ENCODE measurements at regions not wholly inside any gene's neighbourhood (a gene's known extent, or its start where the extent isn't known, plus 50 kb on each side); places are given as distances from the start of the nearest gene placed in this dataset.

GRCh38 chr3:64809086-64809485 is 121.3 kb upstream of the ADAMTS9 start:
- no peaks in the 10 kb centered on the region for H3K36me3 ChIP-seq (ENCODE audit: insufficient read depth in 1 of 2, low read depth in 1 of 2)
- H3K4me3 ChIP-seq, result no peak overlapping the region
- no peak for DNase-seq
- ATAC-seq, result no peak
- no peaks in the 10 kb centered on the region for H3K27me3 ChIP-seq (ENCODE audit: insufficient read depth in 3 of 3, low read length in 2 of 3)
- 72 to 79% (median 76%) methylated on average over 2 of the region's 2 CpGs for WGBS, 3 donors
- TF ChIP-seq CTCF (IDR thresholded peaks at IDR 0.05), result no peak
- H3K4me1 ChIP-seq, result peaks cover 3% of the 10 kb centered on the region
- H3K9me3 ChIP-seq, result no peaks in the 10 kb centered on the region
- intact Hi-C loops (cut with DNase I), result no loop called here
- H3K27ac ChIP-seq, result no peak overlapping the region

DNA sequence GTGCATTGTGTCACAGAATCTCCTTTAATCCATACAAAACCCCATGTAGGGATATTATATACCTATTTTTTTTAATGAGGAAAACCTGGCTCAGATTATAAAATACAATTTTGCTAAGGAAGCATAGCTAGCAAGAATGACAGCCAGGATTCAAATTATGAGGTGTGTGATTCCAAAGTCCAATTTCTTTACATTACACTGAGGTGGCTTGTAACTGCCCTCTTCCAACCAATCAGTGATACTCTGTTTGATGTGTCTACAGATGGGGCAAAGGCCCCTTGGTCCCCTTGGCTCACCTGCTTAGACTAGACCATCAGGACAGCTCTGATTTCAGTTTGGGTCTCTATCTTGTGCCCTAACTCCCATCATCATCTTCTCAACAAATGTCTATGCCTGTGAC is 120.3 kb upstream of the ADAMTS9 start:
- no peaks in the 10 kb centered on the region for H3K4me1 ChIP-seq
- no peak for TF ChIP-seq CTCF (IDR thresholded peaks at IDR 0.05)

DNA sequence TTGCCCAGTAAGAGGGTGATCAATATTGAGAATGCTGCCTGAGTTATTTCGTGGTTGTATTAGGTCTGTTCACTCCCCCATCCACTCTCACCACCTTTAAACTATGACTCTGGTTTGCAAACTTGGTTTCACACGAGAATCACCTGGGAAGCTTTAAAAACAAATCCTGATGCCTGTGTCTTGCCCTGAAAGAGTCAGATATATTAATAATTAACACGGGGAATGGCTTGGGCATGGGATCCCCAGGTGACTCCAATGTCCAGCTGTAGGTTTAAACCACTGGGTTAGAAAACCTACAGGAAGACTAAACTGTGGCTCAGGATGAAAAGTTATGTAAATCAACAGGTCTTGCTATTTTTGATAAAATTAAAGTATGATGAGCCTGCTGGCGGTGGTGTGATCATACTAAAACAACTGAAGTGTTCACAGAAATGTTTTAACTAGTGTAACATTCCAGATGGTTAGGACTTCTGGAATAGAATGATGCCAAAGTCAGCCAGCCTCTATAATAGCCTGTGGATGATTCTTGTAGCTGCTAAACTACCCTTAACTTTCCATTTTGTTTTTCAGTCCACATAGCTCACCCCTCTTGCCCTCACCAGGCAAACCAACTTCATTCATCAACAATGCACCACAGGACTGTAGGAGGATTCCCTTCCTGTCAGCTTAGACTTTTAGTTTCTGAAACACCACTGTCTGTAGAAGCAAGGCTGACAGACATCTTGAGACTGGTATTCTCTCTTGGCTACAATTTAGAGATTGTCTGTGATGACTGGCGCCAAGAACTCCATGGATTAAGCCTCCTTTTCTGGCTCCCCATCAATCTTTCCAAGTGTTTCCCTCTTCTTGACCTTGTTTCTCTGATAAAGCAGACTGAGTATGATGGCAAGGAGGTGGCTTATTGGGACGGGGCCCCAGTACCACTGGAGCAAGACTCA is 119.1 kb upstream of the ADAMTS9 start:
- H3K9me3 ChIP-seq, result no peaks in the 10 kb centered on the region
- ATAC-seq, result no peak
- 76 to 84% (median 77%) methylated on average over 6 of the region's 6 CpGs for WGBS, 3 donors
- no peak overlapping the region for H3K4me3 ChIP-seq
- H3K27ac ChIP-seq, result no peak overlapping the region
- intact Hi-C loops (cut with DNase I), result no loop called here
- H3K27me3 ChIP-seq (ENCODE audit: insufficient read depth in 3 of 3, low read length in 2 of 3), result no peaks in the 10 kb centered on the region
- H3K36me3 ChIP-seq (ENCODE audit: insufficient read depth in 1 of 2, low read depth in 1 of 2), result no peaks in the 10 kb centered on the region
- no peak for DNase-seq
- TF ChIP-seq CTCF (IDR thresholded peaks at IDR 0.05), result no peak
- H3K4me1 ChIP-seq, result no peaks in the 10 kb centered on the region

More for the DNA sequence above, 120.3 kb upstream of the ADAMTS9 start:
- H3K36me3 ChIP-seq (ENCODE audit: insufficient read depth in 1 of 2, low read depth in 1 of 2), result no peaks in the 10 kb centered on the region
- H3K9me3 ChIP-seq, result no peaks in the 10 kb centered on the region
- intact Hi-C loops (cut with DNase I), result no loop called here
- no peak overlapping the region for H3K27ac ChIP-seq
- H3K4me3 ChIP-seq, result no peak overlapping the region
- DNase-seq, result no peak
- no peak for ATAC-seq
- H3K27me3 ChIP-seq (ENCODE audit: insufficient read depth in 3 of 3, low read length in 2 of 3), result no peaks in the 10 kb centered on the region

- intact Hi-C loops (cut with DNase I), result no loop called here
- TF ChIP-seq CTCF (IDR thresholded peaks at IDR 0.05), result no peak
- Histone ChIP-seq H3K4me1 (no peaks in the 10 kb centered on the region), H3K36me3 (ENCODE audit: insufficient read depth in 1 of 2, low read depth in 1 of 2) (no peaks in the 10 kb centered on the region), H3K4me3 (no peak overlapping the region), H3K9me3 (no peaks in the 10 kb centered on the region), H3K27me3 (ENCODE audit: insufficient read depth in 3 of 3, low read length in 2 of 3) (no peaks in the 10 kb centered on the region), H3K27ac (no peak overlapping the region)
- no peak for ATAC-seq
- DNase-seq, result no peak
- 64 to 84% (median 69%) methylated on average over 2 of the region's 2 CpGs for WGBS, 3 donors
Observed at GRCh38 chr3:64805978-64806377, 118.2 kb upstream of the ADAMTS9 start.

DNA sequence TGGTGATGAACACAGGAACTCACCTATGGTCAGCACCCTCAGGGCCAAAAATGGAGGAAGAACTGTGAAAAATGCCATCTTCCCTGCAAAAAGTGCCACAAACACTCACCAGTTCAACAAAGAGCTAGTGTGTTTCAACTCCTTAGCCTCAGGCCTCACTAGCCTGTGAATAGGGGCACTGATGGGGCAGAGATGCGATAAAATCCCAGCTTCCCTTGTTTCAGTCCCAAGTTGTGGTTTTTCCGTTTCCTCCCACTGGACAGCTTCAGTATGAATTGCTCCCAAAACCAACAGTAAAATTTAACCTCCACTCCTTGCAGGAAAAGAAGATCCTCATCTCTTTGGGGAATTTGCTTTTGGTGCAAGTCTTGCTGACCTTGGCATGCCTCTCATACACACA is 117.4 kb upstream of the ADAMTS9 start:
- Histone ChIP-seq H3K27ac (no peak overlapping the region), H3K36me3 (ENCODE audit: insufficient read depth in 1 of 2, low read depth in 1 of 2) (no peaks in the 10 kb centered on the region), H3K27me3 (ENCODE audit: insufficient read depth in 3 of 3, low read length in 2 of 3) (no peaks in the 10 kb centered on the region), H3K9me3 (no peaks in the 10 kb centered on the region), H3K4me1 (no peaks in the 10 kb centered on the region), H3K4me3 (no peak overlapping the region)
- WGBS, 3 donors, result 80 to 86% (median 84%) methylated on average over 2 of the region's 2 CpGs
- intact Hi-C loops (cut with DNase I), result no loop called here
- DNase-seq (no peak), ATAC-seq (no peak)
- TF ChIP-seq CTCF (IDR thresholded peaks at IDR 0.05), result no peak
